NCI-H748 treated with DMSO at 0.1 percent for 48 hours (cell line): ENCODE measurements at regions not wholly inside any gene's neighbourhood (a gene's known extent, or its start where the extent isn't known, plus 50 kb on each side); places are given as distances from the start of the nearest gene placed in this dataset.
"Not testable (repeated sequence)": the region's sequence is repeated elsewhere in the genome, so short reads cannot be mapped to it uniquely, and the experiment has no call there.

ENCODE experiments used
- DNase-seq: peaks from one replicate; lab custom pipeline; 2025; lab: John Stamatoyannopoulos, UW

DNA sequence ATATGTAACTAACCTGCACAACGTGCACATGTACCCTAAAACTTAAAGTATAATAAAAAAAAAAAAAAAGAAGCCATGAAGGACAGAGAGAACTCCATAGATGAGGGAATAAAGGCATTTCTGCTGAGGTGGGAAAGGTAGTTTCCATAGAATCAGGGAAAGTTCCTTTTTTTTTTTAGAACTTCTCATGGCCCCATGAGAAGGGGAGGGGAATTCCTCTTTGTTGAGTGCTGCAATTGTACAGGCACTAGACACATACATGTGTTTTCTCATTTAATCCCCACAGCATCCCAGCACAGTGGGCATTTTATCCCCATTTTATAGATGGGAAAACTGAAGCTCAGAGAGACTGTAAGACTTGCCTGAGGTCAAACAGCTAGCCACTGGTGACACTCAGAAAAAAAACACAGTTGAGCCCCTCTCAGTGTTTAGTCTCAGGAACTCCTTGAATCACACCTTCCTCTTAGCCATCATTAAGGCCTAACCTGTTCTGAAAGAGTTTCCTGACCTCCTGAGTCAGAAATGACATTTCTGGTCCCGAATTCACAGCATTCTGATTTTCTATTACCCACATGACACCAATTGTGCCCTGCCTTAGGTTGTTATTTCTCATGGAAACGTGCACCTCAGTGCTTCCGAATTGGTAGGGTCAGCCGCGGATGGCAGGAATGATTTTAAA is 189.3 kb upstream of the G2E3 start:
- no peak for DNase-seq

DNA sequence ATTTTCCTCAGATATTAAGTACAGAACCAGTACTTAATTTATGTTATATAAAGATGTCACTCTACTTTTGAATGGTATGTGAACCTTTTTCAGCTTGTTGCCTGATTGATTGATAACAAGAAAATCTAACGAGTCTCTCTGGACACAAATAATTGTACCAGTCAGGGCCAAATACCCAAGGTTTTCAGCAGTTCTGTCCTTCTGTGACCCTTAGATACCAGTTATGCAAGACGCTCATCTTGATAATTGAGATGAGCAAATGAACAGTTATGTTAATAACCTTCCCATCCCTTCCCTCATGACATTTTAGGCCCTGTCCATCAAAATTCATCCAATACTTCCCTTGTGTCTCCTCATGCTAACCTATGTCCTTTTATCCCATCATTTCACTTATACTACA is 185.9 kb upstream of the G2E3 start:
- no peak for DNase-seq

DNA sequence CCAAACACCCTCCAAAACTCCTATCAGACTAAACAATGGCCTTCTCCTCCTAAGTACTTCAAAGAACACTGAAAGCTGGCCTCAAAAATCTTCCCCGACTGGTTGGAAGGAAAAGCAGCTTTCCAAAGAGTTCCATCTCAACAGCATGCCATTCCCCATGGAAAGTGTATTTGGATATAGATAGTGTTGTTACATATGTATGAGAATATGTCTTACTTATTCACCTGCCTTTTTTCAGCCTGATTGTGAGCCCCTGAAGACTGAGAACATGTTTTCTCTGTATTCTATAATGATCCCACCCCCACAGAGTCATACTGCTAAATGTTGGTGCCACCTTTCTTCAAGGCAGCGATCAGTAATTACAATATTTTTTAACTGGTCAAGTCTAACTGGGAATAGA is 185.4 kb upstream of the G2E3 start:
- DNase-seq: no peak

DNA sequence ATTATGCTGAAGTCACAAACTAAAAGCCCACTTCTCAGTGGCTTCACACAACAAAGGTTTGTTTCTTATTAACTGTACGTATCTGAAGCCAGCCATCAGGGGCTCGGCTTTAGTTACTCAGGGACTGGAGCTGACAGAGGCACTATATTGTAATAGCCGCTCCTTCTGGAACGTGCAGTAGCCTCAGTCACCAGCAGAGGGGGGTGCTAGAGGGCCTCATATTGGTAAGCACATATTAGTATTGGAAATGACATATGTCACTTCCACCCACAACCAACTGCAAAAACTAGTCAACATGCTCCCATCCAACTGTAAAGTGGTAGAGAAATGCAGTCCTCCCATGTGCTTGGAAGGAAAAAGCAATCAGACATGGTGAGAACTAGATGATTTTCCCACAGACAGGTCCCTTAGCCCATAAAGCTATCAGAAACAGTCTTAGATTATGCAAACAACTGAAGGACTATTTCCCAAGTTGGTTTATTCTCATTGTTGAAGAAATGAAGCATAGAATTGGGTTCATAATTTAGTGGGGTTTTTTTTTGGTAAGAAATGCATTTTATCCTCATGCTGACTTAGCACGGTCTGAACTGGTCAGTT is 183.6 kb upstream of the G2E3 start:
- DNase-seq: peak; percentile 71

DNA sequence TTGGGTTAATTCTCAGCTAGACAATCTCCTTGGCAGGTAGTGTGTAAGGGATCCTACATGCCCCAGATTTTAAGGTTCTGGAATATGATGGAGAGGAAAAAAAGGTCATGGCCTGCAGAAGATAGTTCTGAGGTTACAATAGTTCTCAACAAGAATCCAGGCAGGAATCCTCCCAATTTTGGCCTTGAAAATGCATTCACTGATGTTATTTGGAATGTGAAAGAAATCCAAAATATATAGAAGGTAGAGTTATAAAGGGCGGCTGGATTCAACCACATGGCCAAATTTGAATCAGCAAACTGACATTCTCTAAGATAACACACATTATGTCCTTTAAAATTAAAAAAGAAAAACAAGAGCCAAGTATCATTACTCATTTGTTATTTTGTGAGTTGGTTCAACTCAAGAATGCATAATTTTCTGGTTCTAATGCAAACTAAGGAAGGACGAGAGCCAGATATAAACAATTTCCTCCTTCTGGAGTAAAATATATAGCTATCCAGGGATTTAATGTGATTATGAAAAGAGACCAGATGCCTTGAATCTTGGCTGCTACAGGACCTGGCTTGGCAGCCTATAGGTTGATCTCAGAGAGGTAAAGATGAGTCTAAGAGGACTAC is 177.0 kb upstream of the G2E3 start:
- no peak for DNase-seq

DNA sequence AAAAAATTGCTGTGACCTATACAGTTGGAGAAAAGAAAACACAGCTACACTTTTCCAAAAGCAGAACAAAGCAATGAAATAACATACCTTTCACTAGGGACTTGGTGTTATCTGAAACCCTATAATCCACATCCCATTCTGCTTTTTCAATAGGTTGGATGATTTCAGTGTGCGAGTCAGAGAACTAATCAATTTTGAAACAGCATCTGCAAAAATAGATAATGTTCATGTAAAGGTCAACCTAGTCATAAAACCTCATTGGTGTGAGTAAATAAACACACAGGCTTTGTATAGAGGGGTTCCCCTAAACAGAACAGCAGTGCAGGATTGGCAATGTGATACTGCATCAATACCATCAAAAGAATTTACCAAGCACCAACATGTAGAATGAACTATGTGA is 173.0 kb upstream of the G2E3 start:
- DNase-seq: peak; percentile 86

DNA sequence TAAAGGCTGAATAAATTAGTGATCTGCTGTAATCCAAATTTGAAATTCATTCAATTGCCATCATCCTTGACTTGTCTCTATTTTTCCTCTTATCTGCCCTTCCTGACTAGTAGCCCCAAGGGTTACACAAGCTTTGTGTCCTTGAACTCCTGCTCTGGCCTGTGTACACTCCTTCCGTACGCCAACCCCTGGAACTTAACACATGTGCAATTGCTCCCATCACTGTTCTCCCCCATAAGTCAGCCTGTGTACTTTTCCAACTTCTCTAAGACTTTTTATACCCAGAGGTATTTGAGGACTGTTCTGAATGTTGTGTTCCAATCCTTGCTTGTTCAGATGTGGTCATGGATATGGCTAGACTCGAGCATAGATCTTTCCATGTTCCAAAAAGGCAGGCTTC is 171.1 kb upstream of the G2E3 start:
- no peak for DNase-seq

DNA sequence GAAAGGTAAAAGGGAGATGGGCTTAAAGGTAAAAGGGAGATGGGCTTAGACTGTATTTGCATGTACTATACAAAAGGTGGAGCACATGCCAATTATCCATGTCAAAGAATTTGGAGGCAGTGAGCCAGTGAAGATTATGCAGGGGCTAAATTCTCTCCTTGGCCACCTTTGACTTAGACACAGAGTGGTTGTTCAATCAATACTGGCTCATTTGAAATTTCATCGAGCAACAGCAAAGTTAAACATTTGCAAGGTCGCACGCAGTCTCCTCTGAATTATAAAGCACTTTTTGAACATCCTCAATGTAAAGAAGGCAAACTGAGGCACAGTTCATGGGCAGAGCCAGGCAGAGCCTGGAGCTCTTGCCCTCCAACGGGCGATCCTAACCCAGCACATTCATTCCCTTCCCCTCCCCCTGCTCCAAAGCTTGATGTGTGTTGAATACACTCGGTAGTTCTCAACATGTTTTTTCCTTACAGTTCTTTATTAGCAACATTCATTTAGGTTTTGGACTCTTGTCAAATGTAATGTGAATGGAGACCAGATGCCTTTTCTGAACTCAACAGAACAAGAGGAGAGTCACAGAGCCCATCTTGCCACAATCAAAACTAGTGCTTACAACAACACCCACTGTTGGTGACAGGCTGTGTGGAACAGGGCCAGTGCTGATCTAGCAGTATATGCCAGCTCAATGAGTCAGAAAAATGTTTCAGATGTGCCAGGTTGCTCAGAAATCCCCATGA is 169.7 kb upstream of the G2E3 start:
- DNase-seq: no peak

DNA sequence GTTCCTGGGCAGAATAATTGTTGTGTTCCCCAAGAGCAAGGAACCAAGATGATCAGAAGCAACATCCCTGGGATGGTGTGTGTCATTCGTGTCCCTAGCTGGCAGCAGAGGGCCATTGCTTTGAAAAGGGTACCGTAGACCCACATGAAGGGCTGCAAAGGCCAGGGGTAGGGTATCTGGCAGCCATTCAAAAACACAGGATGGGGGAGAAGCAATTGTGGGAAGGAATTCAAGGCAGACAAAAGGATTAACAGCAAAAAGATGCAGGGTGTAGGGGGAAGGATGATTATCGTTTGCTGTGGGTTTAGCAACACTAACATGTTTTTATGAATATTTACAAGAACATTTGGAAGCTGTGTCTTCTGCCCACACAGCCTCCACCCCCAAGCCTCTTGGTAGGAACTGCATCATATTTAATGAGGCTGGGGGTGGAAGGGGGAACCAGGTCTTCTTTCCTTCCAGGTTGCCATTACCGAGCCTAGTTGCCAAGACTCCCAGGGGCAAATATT is 169.0 kb upstream of the G2E3 start:
- no peak for DNase-seq

DNA sequence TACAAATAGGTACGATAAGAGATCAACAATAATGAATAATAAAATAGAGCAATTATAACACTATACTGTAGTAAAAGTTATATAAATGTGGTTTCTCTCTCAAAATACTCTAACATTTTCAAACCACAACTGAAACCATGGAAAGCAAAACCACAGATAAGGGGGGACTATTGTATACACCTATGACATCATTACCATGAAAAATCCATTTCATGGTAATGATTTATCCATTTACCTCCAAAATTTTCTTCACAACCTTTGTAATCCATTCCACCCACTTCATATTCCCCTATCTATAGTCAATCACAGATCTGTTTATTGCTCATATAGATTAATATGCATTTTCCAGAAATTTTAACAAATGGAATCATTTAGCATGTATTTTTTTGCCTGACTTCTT is 163.9 kb upstream of the G2E3 start:
- no peak for DNase-seq

DNA sequence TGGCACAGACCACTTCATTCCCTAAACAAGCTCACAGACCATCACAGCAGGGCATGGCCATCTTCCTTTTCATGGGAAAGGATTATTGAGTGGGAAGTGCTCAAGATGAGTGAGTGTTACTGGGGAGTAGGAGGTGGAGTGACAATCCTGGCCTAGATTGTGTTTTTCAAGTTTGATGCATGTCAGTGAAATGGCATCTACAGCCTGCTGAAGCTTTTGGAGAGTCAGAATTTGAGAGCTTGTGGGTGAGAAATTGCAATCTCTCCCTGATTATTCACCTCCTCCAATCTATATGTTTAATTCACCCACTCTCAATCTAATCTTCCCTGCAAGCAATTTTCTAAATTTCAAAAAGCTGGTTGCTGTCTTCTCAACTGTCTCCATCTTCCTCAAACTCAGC is 156.1 kb upstream of the G2E3 start:
- no peak for DNase-seq

DNA sequence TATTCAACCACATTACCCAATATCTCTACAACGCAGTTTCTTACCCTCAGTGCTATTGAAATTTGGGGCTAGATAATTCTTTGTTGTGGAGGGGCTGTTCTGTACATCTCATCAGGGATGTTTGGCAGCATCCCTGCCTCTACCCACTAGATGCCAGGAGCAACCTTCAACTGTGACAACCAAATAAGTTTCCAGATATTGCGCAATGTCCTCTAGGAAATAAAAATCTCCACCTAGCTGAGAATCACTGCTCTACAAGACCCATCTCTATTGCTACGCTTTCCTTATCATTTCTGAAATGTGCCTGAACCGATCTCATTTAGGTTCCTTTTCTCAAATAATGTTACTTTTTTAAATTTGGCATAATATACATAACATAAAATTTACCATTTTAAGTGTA is 155.2 kb upstream of the G2E3 start:
- DNase-seq: no peak

DNA sequence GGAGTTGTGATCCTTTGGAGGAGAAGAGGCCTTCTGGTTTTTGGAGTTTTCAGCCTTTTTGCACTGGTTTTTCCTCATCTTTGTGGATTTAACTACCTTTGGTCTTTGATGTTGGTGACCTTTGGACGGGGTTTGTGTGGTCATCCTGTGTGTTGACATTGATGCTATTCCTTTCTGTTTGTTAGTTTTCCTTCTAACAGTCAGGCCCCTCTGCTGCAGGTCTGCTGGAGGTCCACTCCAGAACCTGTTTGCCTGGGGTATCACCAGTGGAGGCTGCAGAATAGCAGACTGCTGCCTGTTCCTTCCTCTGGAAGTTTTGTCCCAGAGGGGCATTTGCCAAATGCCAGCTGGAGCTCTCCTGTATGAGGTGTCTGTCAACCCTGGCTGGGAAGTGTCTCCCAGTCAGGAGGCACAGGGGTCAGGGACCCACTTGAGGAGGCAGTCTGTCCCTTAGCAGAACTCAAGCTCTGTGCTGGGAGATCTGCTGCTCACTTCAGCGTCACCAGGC is 149.4 kb upstream of the G2E3 start:
- DNase-seq: not testable (repeated sequence)

DNA sequence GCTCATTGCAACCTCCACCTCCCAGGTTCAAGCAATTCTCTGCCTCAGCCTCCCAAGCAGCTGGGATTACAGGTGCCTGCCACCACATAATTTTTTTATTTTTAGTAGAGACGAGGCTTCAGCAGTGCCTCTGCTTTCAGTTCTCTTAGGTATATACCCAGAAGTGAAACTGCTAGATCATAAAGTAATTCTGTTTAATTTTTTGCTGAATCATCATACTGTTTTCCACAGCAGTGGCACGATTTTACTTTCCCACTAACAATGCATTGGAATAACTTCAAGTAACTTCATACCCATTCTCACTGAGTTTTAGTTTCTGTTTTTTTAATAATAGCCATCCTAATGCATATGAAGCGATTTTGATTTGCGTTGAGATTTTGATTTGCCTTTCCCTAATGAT is 148.0 kb upstream of the G2E3 start:
- DNase-seq: no peak

DNA sequence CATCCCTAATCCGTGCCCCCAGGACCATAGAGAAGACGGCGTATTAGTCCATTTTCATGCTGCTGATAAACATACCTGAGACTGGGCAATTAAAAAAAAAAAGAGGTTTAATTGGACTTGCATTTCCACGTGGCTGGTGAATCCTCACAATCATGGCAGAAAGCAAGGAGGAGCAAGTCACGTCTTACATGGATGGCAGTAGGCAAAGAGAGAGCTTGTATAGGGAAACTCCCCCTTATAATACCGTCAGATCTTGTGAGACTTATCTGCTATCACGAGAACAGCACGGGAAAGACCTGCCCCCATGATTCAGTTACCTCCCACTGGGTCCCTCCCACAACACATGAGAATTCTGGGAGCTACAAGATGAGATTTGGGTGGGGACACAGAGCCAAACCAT is 145.8 kb upstream of the G2E3 start:
- DNase-seq: not testable (repeated sequence)

DNA sequence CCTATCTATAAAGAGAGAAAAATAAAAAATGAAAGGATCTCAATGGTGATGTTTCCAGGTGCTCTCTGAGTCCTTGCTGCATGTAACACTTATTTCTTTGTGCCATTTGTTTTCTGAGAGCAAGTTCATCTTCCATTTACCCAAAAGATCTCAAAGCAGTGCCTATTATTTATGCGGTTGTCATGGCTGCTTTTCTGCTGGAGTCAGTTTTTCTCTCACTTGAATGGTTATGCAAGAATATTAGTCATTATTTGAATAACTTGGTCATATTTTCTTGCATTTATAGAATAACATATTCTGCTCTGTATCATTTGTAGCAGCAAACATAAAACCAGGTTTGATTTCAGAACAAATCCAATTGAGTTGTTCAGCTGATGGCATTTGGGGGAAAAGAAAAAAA is 141.8 kb upstream of the G2E3 start:
- no peak for DNase-seq

DNA sequence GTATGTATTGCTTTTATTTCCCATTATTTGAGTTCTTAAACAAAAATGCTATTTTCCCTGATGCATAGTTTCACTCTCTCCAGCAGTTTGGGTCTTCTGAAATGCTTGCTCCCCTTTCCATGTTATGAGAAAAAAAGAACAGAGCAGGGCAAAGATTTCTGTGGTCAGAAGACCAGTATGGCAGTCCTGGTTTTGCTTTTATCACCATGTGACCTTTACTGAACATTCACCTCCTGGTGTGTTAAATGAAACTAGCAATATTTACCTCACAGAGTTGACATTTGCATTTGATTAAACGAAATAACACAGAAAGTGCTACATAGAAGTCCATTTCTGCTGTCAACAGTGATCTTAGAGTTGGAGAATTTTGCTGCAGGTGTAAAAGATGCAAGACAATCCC is 141.0 kb upstream of the G2E3 start:
- no peak for DNase-seq

DNA sequence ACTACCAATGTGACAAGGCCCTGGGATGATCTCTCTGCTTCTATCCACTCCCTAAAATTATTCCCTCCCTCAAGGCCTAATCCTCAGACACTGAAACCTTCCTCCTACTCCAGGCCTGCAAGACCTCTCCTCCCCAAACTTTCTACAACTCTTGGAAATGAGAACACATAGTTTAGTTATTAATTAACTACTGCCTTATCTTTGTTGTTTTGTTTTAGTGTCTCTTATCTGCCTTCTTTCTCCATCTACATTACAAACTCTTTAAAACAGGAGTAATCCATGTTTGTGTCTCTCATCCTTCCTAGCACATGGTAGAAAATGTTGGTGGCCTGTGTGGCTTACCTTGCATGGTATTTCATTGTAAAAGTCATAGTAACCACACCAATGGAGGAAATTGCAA is 139.9 kb upstream of the G2E3 start:
- DNase-seq: no peak

DNA sequence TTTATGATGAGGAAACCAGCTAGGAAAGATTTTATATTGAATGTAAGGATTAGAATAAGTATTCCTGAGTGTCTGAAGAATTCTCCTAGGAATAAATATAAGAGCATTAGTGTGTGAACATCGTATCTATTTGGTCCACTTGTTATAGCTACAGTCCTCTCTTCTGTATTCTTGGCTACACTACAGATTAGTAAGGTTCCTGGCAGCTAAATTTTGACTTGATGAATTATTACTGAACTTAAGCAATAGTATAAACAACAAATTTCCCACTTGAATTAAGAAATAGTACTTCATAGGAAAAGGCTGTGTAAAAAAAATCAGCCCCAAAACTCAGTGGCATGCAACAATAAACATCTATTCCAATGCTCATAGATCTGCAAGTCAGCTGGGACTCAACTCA is 138.4 kb upstream of the G2E3 start:
- DNase-seq: no peak

DNA sequence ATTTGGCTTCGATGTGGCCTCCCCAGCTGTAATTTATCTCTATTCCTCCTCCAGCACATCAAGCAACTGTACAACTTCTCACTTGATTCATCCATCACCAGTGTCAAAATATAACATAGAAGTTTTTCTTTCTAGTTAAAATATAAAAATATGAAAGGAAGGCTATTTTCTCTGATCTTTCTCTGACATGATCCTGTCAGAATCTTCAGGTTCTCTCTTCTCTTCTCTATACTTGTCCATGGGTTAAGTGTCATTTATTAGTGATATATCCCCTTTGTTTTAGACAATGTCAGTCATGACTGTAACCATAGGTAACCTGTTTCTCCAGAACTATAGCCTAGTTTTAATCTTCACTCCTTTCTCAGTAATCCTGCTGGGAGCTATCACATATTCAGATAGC is 132.5 kb upstream of the G2E3 start:
- DNase-seq: no peak

DNA sequence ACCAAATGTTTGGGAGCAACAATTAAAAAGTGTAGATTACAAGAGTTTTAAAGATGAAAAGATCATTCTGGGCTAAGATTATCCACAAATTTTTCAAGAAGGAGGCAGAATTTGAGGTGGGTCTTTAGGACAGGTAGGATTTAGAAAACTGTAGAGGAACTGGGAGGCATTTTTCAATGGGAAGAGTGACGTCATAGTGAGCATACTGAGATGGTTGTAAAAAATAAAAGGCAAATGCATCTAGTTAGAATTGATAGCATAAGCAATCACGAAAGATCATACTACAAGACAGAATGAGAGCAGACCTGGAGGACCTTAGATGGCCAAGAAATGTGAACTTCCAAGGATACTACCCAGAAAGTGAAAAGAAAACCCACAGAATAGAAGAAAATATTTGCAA is 131.6 kb upstream of the G2E3 start:
- no peak for DNase-seq

DNA sequence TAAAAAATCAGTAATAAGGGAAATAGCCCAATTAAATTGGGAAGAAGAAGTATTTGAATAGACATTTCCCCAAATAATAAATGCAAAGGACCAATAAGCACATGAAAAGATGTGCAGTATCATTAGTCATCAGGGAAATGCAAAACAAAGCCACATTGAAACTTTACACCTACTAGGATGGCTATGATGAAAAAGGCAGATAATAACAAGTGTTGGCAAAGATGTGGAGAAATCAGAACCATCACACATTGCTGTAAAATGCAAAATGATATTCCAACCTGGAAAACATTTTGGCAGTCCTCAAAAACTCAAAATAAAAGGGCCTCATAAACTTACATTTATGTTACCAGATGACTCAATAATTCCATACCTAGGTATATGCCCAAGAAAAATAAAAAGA is 131.1 kb upstream of the G2E3 start:
- no peak for DNase-seq

DNA sequence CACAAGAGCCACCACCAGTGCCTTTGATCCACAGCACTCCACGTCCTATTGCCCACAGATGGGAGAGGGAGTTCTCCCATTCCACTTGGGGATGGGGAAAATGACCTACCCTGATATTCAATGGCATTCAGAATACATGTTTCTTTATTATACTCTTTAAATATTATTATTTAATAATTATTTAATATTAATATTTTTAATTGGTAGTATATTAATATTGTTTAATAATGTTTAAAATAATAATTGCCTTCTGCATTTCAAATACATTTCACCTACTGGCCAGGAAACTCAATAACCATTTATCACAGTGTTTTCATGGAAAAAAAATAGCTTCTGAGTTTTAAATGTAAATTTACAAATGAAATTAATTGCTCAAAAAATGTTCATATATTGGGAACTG is 127.4 kb upstream of the G2E3 start:
- no peak for DNase-seq
